ENCODE measurements at regions not wholly inside any gene's neighbourhood (a gene's known extent, or its start where the extent isn't known, plus 50 kb on each side); places are given as distances from the start of the nearest gene placed in this dataset.

GRCh38 chr9:29336281-29336680 lies 1763.0 kb upstream of the C9orf72 start:
- no peak overlapping the region for H3K4me2 ChIP-seq (ENCODE audit: low read depth, low read length)
- intact Hi-C loops (cut with micrococcal nuclease; ENCODE audit: unreplicated experiment), result no loop called here
- FAIRE-seq, result no peak
- DNase-seq (ENCODE audit: low spot score), result no peak
- no peaks in the 10 kb centered on the region for H4K20me1 ChIP-seq (ENCODE audit: insufficient read depth, low read length)
- no peak overlapping the region for H3K4me3 ChIP-seq (replicated peaks in 1 of 3; ENCODE audit: insufficient read depth in 1 of 3, low read depth in 2 of 3, low read length in 3 of 3)
- no peak overlapping the region for H3K9ac ChIP-seq (ENCODE audit: insufficient read depth, low read depth, low read length)
- POLR2A ChIA-PET, result no interaction called here
- no peaks in the 10 kb centered on the region for H3K36me3 ChIP-seq (replicated peaks in 1 of 2; ENCODE audit: control insufficient read depth in 1 of 2, insufficient read depth in 2 of 2, low read length in 2 of 2)
- H3K79me2 ChIP-seq (ENCODE audit: insufficient read depth, low read length), result no peaks in the 10 kb centered on the region
- WGBS (ENCODE audit: low lambda C conversion rate), result 5% methylated on average over 3 of the region's 3 CpGs
- no TSS peak for BruUV-seq (replicated peaks)
- H3K9me3 ChIP-seq (ENCODE audit: low read length), result no peaks in the 10 kb centered on the region
- no peak for ATAC-seq
- CTCF ChIA-PET (ENCODE audit: low intra/inter-chr PET ratio, low total read pairs), result no interaction called here
- no peak overlapping the region for H2AFZ ChIP-seq (ENCODE audit: low read length)
- no peaks in the 10 kb centered on the region for H3K27me3 ChIP-seq (ENCODE audit: control insufficient read depth in 1 of 2, insufficient read depth in 2 of 2, low read length in 2 of 2)
- TF ChIP-seq ATF7 (IDR thresholded peaks at IDR 0.05) (no peak), ATF7 (CRISPR knock-in tag; IDR thresholded peaks at IDR 0.05) (no peak)
- H3K27ac ChIP-seq (ENCODE audit: extremely low read length, insufficient read depth, low read length), result no peak overlapping the region
- no peaks in the 10 kb centered on the region for H3K4me1 ChIP-seq (ENCODE audit: insufficient read depth, low read length)
- in situ Hi-C loops (cut with HindIII; ENCODE audit: extremely low pct_ligation_motif_present, low pct_unique_long_range_greater_than_20kb), result no loop called here

GRCh38 chr9:29339387-29339786 lies 1766.1 kb upstream of the C9orf72 start:
- in situ Hi-C loops (cut with HindIII; ENCODE audit: extremely low pct_ligation_motif_present, low pct_unique_long_range_greater_than_20kb), result no loop called here
- ATAC-seq, result no peak

More at GRCh38 chr9:29339387-29339786, 1766.1 kb upstream of the C9orf72 start:
- Histone ChIP-seq H3K27ac (ENCODE audit: extremely low read length, insufficient read depth, low read length) (no peak overlapping the region), H3K79me2 (ENCODE audit: insufficient read depth, low read length) (no peaks in the 10 kb centered on the region), H3K36me3 (replicated peaks in 1 of 2; ENCODE audit: control insufficient read depth in 1 of 2, insufficient read depth in 2 of 2, low read length in 2 of 2) (no peaks in the 10 kb centered on the region), H3K4me3 (replicated peaks in 1 of 3; ENCODE audit: insufficient read depth in 1 of 3, low read depth in 2 of 3, low read length in 3 of 3) (no peak overlapping the region), H3K27me3 (ENCODE audit: control insufficient read depth in 1 of 2, insufficient read depth in 2 of 2, low read length in 2 of 2) (no peaks in the 10 kb centered on the region), H3K4me1 (ENCODE audit: insufficient read depth, low read length) (no peaks in the 10 kb centered on the region), H3K9ac (ENCODE audit: insufficient read depth, low read depth, low read length) (no peak overlapping the region), H4K20me1 (ENCODE audit: insufficient read depth, low read length) (no peaks in the 10 kb centered on the region), H3K4me2 (ENCODE audit: low read depth, low read length) (no peak overlapping the region), H2AFZ (ENCODE audit: low read length) (no peak overlapping the region), H3K9me3 (ENCODE audit: low read length) (no peaks in the 10 kb centered on the region)
- CTCF ChIA-PET (ENCODE audit: low intra/inter-chr PET ratio, low total read pairs), result no interaction called here
- 0% methylated on average over 2 of the region's 2 CpGs for WGBS (ENCODE audit: low lambda C conversion rate)
- POLR2A ChIA-PET, result no interaction called here
- FAIRE-seq (no peak), DNase-seq (ENCODE audit: low spot score) (no peak)
- BruUV-seq (replicated peaks), result no TSS peak
- no peak for TF ChIP-seq ATF3 (CRISPR knock-in tag; IDR thresholded peaks at IDR 0.05)
- no peak for TF ChIP-seq NONO (IDR thresholded peaks at IDR 0.05)
- TF ChIP-seq NONO (CRISPR knock-in tag; conservative IDR thresholded peaks at IDR 0.05), result no peak
- TF ChIP-seq ZNF772 (CRISPR knock-in tag; IDR thresholded peaks at IDR 0.05), result no peak
- intact Hi-C loops (cut with micrococcal nuclease; ENCODE audit: unreplicated experiment), result no loop called here
